ENCODE measurements at regions not wholly inside any gene's neighbourhood (a gene's known extent, or its start where the extent isn't known, plus 50 kb on each side); places are given as distances from the start of the nearest gene placed in this dataset.

- DNase-seq (peak; percentile 17), ATAC-seq (ENCODE audit: low read depth) (peak; percentile 68; the same call in 1 of the 2 replicates)
- Histone ChIP-seq H2AFZ (replicated peaks; ENCODE audit: low read length, poor library complexity) (no peak overlapping the region), H4K5ac (ENCODE audit: low read depth, low read length) (no peak overlapping the region), H2BK20ac (ENCODE audit: low read depth, low read length) (no peak overlapping the region), H2AK9ac (replicated peaks; ENCODE audit: low read depth, low read length, poor library complexity) (no peak overlapping the region), H4K8ac (ENCODE audit: low read depth in 2 of 2, low read length in 2 of 2) (no peak overlapping the region), H3K79me1 (ENCODE audit: low read depth in 1 of 2, low read length in 2 of 2) (no peaks in the 10 kb centered on the region), H3K9me1 (ENCODE audit: insufficient read depth, low read length) (no peaks in the 10 kb centered on the region), H3K4me2 (ENCODE audit: low read depth, low read length) (peak overlapping the region; percentile 37; the same call in 1 of the 2 replicates), H3K4ac (ENCODE audit: low read depth, low read length) (no peak overlapping the region), H3K9me3 (ENCODE audit: control insufficient read depth, insufficient read depth, low read length) (no peaks in the 10 kb centered on the region), H3K4me3 (ENCODE audit: insufficient read depth, low read depth, low read length) (no peak overlapping the region), H4K20me1 (ENCODE audit: insufficient read depth, low read length) (no peaks in the 10 kb centered on the region), H3K14ac (replicated peaks; ENCODE audit: low read depth, low read length) (no peak overlapping the region), H2BK120ac (ENCODE audit: low read depth, low read length) (no peak overlapping the region), H3K56ac (ENCODE audit: extremely low read depth, insufficient read depth, low read length) (no peak overlapping the region), H2BK15ac (ENCODE audit: low read depth, low read length) (no peak overlapping the region), H3K18ac (ENCODE audit: low read depth, low read length) (no peak overlapping the region), H3K36me3 (ENCODE audit: control insufficient read depth, insufficient read depth, low read length) (no peaks in the 10 kb centered on the region), H3K4me1 (ENCODE audit: control insufficient read depth, insufficient read depth, low read length) (peaks cover under 1% of the 10 kb centered on the region; the same call in 1 of the 2 replicates), H2AK5ac (ENCODE audit: low read depth, low read length) (no peak overlapping the region), H3K27me3 (ENCODE audit: control insufficient read depth, insufficient read depth, low read length) (no peaks in the 10 kb centered on the region), H2BK5ac (ENCODE audit: low read depth, low read length, poor library complexity, severe bottlenecking) (no peak overlapping the region), H3K27ac (ENCODE audit: insufficient read depth, low read length) (no peak overlapping the region), H3K9ac (ENCODE audit: low read depth, low read length) (no peak overlapping the region), H4K91ac (ENCODE audit: insufficient read depth, low read depth, low read length) (no peak overlapping the region), H3K23ac (ENCODE audit: low read depth, low read length) (no peak overlapping the region)
- in situ Hi-C loops (cut with MboI; ENCODE audit: low sequenced_read_pairs) (no loop called here), dilution Hi-C loops (cut with HindIII; ENCODE audit: low sequenced_read_pairs, unreplicated experiment) (no loop called here), intact Hi-C loops (cut with micrococcal nuclease) (loop anchor here (1.0 to 2.0 kb wide), 2 partner anchors 19 to 279 kb away; no protein-coding TSS in a partner anchor)
- BruUV-seq (replicated peaks), result no TSS peak
- ChIA-PET POLR2A (ENCODE audit: unreplicated experiment) (no interaction called here), CTCF (no interaction called here)
- TF ChIP-seq RCOR1 (IDR thresholded peaks at IDR 0.05; ENCODE audit: insufficient replicate concordance, low read length), result no peak
- no peak for TF ChIP-seq MXI1 (IDR thresholded peaks at IDR 0.05; ENCODE audit: borderline replicate concordance, low read depth, low read length)
- peak; percentile 20; the same call in 1 of the 2 replicates for TF ChIP-seq RAD21 (IDR thresholded peaks at IDR 0.05; ENCODE audit: low read length)
- no CpG with 5 or more reads among the region's 4 CpGs for WGBS, 2 experiments (ENCODE audit: extremely low coverage in 2 of 2, insufficient read length in 1 of 2)
These were observed 174.2 kb upstream of the PDE3A start for GRCh38 chr12:20194171-20194570.
